ENCODE measurements at regions not wholly inside any gene's neighbourhood (a gene's known extent, or its start where the extent isn't known, plus 50 kb on each side); places are given as distances from the start of the nearest gene placed in this dataset.

GRCh38 chr1:199721001-199721400 is 306.5 kb upstream of the NR5A2 start:
- CTCF ChIA-PET = interaction anchor here (0.5 kb wide), 1 partner anchor 327 kb away, joined by 9 read pairs; no protein-coding TSS in a partner anchor
- DNase-seq (ENCODE audit: low spot score) = no peak
- no peaks in the 10 kb centered on the region for H3K36me3 ChIP-seq (ENCODE audit: insufficient read depth, low read length, poor library complexity, severe bottlenecking)
- TF ChIP-seq EZH2 (IDR thresholded peaks at IDR 0.05; ENCODE audit: borderline replicate concordance, low read depth, low read length, poor library complexity, severe bottlenecking) = no peak
- TF ChIP-seq CTCF (conservative IDR thresholded peaks at IDR 0.05; ENCODE audit: low read depth, low read length) = no peak
- BruUV-seq (replicated peaks) = no TSS peak
- peaks cover 20% of the 10 kb centered on the region for H3K4me1 ChIP-seq (ENCODE audit: insufficient read depth, low read length, poor library complexity, severe bottlenecking)
- H3K9me3 ChIP-seq (ENCODE audit: low read depth, low read length, poor library complexity, severe bottlenecking) = no peaks in the 10 kb centered on the region
- intact Hi-C loops (cut with micrococcal nuclease; ENCODE audit: unreplicated experiment) = no loop called here
- H3K4me3 ChIP-seq (ENCODE audit: low read depth, low read length, poor library complexity, severe bottlenecking) = no peak overlapping the region
- POLR2A ChIA-PET (ENCODE audit: low non-redundant PET) = no interaction called here
- H3K27ac ChIP-seq (ENCODE audit: low read depth, low read length, poor library complexity, severe bottlenecking) = no peak overlapping the region
- peaks cover 53% of the 10 kb centered on the region for H3K27me3 ChIP-seq (replicated peaks; ENCODE audit: insufficient read depth, low read depth, low read length, poor library complexity)

- ChIA-PET CTCF (no interaction called here), POLR2A (ENCODE audit: low non-redundant PET) (no interaction called here)
- peaks cover 18% of the 10 kb centered on the region for H3K4me1 ChIP-seq (ENCODE audit: insufficient read depth, low read length, poor library complexity, severe bottlenecking)
- TF ChIP-seq CTCF (conservative IDR thresholded peaks at IDR 0.05; ENCODE audit: low read depth, low read length) (no peak), EZH2 (IDR thresholded peaks at IDR 0.05; ENCODE audit: borderline replicate concordance, low read depth, low read length, poor library complexity, severe bottlenecking) (no peak)
- no peak overlapping the region for H3K4me3 ChIP-seq (ENCODE audit: low read depth, low read length, poor library complexity, severe bottlenecking)
- intact Hi-C loops (cut with micrococcal nuclease; ENCODE audit: unreplicated experiment) = no loop called here
- H3K9me3 ChIP-seq (ENCODE audit: low read depth, low read length, poor library complexity, severe bottlenecking) = no peaks in the 10 kb centered on the region
- no peak for DNase-seq (ENCODE audit: low spot score)
- H3K36me3 ChIP-seq (ENCODE audit: insufficient read depth, low read length, poor library complexity, severe bottlenecking) = no peaks in the 10 kb centered on the region
- H3K27me3 ChIP-seq (replicated peaks; ENCODE audit: insufficient read depth, low read depth, low read length, poor library complexity) = peaks cover 74% of the 10 kb centered on the region
- no TSS peak for BruUV-seq (replicated peaks)
- H3K27ac ChIP-seq (ENCODE audit: low read depth, low read length, poor library complexity, severe bottlenecking) = no peak overlapping the region
Measured at GRCh38 chr1:199723250-199723956, 304.1 kb upstream of the NR5A2 start.

GRCh38 chr1:199724049-199724448 is 303.5 kb upstream of the NR5A2 start:
- H3K9me3 ChIP-seq (ENCODE audit: low read depth, low read length, poor library complexity, severe bottlenecking) = no peaks in the 10 kb centered on the region
- TF ChIP-seq EZH2 (IDR thresholded peaks at IDR 0.05; ENCODE audit: borderline replicate concordance, low read depth, low read length, poor library complexity, severe bottlenecking) (no peak), CTCF (conservative IDR thresholded peaks at IDR 0.05; ENCODE audit: low read depth, low read length) (no peak)
- POLR2A ChIA-PET (ENCODE audit: low non-redundant PET) = no interaction called here
- BruUV-seq (replicated peaks) = no TSS peak
- H3K27me3 ChIP-seq (replicated peaks; ENCODE audit: insufficient read depth, low read depth, low read length, poor library complexity) = peaks cover 81% of the 10 kb centered on the region
- CTCF ChIA-PET = no interaction called here
- H3K36me3 ChIP-seq (ENCODE audit: insufficient read depth, low read length, poor library complexity, severe bottlenecking) = no peaks in the 10 kb centered on the region
- no peak overlapping the region for H3K4me3 ChIP-seq (ENCODE audit: low read depth, low read length, poor library complexity, severe bottlenecking)
- no peak overlapping the region for H3K27ac ChIP-seq (ENCODE audit: low read depth, low read length, poor library complexity, severe bottlenecking)
- intact Hi-C loops (cut with micrococcal nuclease; ENCODE audit: unreplicated experiment) = no loop called here
- no peak for DNase-seq (ENCODE audit: low spot score)
- peaks cover 12% of the 10 kb centered on the region for H3K4me1 ChIP-seq (ENCODE audit: insufficient read depth, low read length, poor library complexity, severe bottlenecking)

All from A673 (cell line).